Activated gamma-delta T cell treated with Interleukin-2 at 50 U/mL for 16 hours (primary cell): ENCODE measurements at regions not wholly inside any gene's neighbourhood (a gene's known extent, or its start where the extent isn't known, plus 50 kb on each side); places are given as distances from the start of the nearest gene placed in this dataset.
A peak's percentile ranks its signal among the peaks of the same experiment; 100 is the strongest.

Experiments
- DNase-seq: peaks from one replicate; pipeline ENCODE4 v3.0.0-alpha.2; 2020

DNA sequence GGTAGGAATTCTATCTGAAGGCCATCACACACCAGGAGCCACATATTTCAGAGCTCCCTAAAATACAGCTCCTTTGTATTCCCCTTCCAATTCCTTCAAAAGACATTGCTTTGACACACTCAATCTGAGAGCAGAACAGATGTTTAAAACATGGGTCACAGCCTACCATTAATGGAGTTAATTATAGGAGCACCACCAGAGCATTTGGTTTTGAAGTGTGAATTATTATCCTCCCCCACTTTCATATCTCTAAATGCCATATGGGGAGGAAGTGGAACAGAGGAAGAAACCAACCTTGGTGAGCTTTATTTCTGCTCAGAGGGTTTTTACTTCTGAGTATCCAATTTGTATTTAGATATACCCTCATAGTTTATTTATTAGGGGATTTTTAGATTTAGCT, 50.7 kb upstream of the TNFRSF21 start:
- DNase-seq, result no peak

DNA sequence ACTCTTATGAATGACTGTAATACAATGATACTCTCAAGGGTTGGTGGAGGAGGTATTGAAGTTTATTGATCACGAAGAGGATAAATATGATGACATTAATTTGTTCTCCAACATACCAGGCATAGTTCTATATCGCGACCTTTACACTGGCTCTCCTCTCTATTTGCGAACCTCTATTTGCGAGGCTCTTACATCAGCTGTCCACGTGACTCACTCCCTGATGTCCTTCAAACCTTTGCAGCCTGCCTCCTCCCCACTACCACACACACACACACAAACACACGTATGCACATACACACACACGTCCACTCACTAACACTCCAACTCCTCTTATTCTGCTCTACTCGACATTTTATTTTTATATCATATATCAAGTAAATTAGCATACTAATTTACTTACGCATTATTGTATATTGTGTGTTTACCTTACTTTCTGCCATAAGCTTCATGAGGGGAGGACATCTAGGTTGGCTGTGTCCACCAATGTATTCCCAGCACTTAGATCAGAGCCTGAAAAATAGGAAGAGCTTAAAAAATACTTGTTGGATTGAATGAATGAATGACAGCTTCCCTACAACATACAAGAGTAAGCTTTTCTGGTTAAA, 53.3 kb upstream of the TNFRSF21 start:
- no peak for DNase-seq

DNA sequence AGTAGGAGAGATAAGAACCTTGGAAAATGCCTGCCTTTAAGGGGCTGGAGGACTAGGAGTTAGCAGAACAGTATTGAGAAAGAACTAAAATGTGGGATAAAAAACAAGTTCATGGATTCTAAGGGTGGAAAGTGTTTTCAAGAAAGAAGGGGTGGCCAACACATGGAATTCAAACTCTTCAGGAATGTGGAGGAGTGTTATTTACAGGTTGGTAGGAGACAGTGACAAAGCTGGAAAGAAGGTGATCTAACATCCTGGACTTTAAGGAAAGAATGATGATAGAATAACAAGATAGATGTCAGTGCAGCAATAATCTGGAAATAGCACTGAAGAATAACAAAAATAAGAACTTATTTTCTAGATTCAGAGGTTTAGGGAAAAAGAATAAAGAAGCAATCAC, 54.0 kb upstream of the TNFRSF21 start:
- DNase-seq, result no peak

DNA sequence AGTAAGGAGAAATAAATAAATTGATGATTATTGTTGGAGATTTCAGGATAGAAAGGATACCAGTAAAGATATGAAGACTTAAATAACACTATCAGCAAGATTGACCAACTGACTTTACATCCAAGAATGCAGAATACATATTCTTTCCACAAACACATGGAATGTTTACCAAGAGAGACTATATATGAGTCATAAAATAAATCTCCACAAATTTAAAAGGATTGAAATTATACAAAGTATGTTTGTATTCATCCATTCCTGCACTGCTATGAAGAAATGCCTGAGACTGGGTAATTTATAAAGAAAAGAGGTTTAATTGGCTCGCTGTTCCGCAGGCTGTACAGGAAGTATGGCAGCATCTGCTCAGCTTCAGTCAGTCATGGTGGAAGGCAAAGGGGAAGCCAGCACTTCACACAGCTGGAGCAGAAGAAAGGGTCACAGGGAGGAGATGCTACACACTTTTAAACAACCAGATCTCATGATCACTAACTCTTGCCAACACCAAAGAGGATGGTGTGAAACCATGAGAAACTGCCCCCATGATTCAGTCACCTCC, 56.7 kb upstream of the TNFRSF21 start:
- DNase-seq, result no peak

DNA sequence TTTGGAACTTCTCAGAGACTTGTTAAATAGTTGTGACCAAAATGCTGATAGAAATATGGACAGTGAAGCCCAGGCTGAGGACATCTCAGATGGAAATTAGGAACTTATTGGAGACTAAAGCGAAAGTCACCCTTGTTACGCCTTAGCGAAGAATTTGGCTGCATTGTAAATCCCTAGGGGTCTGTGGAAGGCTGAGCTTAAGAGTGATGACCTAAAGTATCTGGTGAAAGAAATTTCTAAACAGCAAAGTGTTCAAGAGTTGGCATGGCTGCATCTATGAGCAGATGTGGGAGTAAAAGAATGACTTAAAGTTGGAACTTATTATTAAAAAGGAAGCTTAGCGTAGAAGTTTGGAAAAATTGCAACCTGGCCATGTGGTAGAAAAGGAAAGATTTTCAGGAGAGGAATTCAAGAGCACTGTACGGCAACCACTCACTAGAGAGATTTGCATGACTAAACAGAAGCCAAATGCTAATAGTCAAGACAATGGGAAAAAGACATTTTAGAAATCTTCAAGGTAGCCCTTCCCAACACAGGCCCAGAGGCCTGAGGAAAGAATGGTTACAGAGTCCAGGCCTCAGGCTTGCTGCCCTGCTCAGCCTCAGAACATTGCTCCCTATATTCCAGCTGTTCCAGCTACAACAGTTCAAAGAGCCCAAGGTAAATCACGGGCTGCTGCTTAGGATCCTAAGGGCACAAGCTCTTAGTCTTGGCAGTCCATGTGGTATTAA, 61.6 kb upstream of the TNFRSF21 start:
- DNase-seq, result no peak

DNA sequence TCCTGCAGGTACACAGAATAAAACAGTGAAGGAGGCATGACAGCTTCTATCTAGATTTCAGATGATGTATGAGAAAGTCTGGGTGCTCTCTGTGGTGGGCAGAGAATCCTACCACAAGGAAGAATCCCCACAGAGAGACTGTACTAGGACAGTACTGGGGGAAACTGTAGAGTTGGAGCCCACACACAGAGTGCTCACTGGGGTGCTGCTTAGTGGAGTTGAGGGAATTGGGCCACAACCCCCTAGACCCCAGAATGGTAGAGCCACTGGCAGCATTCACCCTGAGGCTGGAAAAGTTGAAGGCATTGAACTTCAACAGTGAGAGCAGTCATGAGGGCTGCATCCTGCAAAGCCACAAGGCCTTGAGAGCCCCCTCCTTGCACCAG, 62.2 kb upstream of the TNFRSF21 start:
- no peak for DNase-seq

DNA sequence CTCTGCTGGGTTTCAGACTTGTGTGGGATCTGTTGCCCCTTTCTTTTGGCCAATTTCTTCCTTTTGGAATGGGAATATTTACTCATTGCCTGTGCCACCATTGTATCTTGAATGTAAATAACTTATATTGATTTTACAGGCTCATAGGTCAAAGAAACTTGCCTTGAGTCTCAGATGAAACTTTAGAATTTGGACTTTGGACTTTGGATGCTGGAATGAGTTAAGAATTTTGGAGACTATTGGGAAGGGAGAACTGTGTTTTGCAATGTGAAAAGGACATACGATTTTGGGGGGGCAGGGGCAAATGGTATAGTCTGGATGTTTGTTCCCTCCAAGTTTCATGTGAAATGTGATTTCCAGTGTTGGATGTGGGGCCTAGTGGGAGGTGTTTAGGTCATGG, 62.6 kb upstream of the TNFRSF21 start:
- DNase-seq, result no peak

DNA sequence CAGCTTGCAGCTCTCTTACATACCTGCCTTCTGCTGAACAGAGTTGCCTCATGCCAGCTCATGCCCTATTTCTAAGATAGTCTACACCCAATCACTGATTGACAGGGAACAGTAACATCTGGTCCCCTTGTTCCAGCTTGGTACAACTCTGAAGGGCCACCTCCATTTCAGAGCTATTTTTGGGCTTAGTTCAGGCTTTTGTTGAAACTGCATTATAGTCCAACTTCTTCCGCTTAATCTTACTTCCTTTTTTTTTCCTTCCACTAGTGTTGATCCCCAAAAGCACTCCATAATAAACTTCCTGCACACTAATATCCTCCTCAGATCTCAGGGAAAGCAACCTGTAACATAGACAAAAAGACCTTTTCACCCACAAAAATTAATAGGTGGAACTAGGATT, 65.7 kb upstream of the TNFRSF21 start:
- DNase-seq, result no peak

DNA sequence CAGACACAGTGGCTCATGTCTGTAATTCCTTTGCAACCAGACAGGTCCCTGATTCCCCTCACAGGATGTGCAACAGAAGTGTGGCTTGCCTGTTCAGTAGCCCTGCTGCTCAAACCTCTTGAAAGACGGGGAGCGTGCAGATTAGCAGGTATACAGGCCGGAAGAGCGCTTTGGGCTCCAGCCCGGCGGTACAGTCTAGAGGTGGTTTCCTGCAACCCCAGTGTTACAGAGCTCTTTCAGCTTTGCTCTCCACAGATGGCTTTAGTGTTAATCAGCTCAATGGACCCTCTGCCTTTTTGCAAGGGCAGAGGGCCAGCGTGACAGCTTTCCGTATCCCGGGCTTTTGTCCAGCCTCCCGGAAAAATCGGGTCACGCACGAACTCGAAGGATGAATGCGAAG, 67.2 kb upstream of the TNFRSF21 start:
- DNase-seq, result peak; percentile 4

DNA sequence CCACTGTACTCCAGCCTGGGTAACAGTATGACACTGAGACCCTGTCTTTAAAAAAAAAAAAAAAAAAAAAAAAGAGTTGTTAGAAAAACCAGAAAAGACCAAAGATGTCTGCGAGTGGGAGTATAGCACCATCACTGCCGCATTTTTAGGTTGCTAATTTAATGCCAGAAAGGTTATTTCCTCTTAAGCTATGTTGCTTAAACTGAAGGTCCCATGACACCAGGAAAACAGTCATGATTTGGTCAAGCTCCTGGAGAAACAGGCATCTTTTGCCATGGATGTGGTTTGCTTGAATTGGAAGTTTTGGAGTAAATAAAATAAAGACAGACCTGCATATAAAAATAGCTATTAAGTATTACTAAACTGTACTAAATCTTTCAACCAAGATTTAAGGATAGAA, 68.3 kb upstream of the TNFRSF21 start:
- no peak for DNase-seq

DNA sequence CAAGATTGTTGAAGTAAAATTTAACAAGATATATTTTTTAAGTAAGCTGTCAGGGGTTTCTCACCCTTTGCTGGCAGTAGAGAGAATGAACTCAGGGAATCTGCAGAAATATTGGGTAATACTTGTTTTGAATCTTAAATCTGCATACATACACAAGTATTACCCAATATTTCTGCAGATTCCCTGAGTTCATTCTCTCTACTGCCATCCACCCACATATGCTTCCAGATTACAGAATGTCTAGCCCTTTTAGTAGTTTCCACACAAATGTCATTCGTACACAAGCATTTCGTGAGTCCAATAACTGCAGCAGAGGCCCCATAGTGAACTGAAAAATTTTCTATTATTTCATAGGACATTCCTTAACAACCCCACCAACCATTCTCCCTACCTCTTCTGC, 69.6 kb upstream of the TNFRSF21 start:
- no peak for DNase-seq

DNA sequence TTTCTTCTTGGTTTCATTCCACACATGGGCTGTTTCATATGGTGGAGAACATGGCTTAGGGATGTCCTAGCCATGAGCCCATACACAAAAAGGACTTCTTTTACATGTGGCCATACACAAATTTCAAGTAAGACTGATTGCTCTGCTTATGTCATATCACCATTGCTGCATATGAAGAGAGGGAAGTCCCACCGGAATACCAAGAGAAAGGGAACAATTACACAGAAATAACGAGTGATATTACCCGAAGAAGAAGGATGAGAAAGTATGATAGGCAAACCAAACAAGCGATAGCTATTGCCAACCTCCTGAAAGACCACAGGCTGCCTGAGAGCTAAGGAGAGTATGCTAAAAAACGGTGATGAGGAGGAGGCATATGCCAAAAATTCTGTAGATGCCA, 70.5 kb upstream of the TNFRSF21 start:
- no peak for DNase-seq

DNA sequence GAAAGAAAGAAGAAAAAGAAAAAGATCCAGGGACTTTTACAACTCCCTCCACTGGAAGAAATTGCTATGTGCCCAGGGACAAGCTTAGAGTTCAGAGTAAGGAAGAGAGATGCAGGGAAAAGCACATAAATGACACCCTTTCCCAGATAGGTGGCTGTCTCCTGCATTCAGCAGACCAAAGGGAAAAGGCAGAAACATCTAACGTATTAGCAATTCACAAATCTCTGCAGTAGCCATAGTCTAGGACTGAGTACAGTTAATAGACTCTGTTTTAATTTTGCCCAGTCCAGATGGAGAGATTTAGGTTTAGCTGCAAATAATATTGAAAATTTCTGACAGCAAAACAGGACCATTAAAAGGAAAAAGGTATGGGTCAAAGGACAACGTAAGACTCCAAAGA, 71.3 kb upstream of the TNFRSF21 start:
- no peak for DNase-seq

DNA sequence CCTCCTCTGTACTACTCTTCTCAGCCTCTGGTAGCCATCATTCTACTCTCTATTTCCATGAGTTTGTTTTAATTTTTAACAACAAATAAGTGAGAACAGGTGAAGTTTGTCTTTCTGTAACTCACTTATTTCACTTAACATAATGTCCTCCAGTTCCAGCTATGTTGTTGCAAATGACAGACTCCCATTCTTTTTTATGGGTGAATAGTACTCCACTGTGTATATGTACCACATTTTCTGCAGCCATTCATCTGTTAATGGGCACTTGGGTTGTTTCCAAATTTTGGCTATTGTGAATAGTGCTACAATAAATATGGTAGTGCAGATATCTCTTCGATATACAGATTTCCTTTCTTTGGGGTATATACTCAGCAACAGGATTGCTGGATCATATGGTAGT, 73.7 kb upstream of the TNFRSF21 start:
- DNase-seq, result no peak

DNA sequence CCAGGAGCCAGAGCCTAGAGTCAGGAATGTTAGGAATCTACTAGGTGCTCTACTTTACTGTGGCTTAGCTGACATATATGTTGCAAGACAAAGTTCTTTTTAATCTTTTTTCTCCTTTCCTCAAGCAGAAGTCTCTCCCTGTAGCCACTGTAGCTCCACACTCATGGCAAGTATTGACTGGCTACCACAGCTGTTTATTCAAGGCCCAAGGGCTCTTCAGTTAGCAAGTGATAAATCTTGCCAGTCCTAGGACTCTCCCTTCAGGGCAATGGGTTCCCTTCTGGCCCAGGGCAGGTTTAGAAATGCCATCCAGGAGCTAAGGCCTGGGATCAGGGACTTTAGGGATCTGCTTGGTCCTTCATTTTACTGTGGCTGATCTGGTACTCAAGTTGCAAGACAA, 82.0 kb upstream of the TNFRSF21 start:
- no peak for DNase-seq

DNA sequence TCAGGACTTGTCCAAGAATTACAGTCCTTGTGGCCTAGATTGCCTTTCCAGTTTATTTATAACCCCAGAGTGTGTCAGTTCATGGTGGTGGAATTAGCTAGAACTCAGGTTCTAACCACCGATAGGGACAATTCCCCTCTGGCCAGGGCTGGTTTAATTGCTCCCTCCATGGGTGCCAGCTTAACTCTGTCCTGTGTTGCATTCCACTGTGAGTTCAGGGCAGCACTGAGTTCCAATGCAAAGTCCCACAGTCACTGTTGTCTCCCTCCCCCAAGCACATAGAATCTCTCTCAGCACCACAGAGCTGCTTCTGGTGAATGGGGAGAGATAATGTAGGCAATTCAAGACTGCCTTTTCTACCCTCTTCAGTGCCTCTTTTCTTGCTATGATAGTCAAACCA, 82.5 kb upstream of the TNFRSF21 start:
- no peak for DNase-seq

DNA sequence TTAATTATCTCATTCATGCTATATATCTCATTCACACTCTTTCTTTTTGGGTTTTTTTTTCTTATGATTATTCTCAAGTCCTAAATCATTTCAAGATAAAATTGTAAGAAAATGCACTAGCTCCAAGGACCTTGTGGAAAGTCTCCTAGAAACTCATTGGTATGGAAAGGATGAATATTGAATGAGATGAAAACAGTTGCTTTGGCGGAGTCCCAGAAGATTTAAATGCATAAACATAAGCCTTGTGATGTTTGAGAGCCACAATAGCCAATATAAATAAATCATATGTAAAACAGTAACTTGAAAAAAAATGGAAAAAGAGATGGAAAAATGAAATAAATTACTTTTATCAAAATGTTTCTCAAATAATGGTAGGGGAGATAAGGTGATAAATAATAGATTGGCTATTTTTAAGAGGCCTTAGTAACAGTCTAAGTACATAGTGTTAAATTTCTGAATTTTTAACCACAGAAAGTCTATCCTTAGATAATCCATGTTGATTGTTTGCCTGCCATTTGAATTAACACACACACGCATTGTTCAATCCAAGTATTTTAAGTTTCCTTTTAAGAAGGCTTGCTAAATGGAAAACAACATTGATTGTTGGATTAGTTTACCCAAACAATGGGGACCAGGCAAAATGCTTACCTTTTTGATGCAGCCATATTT, 81.1 kb upstream of the CD2AP start:
- DNase-seq, result no peak

DNA sequence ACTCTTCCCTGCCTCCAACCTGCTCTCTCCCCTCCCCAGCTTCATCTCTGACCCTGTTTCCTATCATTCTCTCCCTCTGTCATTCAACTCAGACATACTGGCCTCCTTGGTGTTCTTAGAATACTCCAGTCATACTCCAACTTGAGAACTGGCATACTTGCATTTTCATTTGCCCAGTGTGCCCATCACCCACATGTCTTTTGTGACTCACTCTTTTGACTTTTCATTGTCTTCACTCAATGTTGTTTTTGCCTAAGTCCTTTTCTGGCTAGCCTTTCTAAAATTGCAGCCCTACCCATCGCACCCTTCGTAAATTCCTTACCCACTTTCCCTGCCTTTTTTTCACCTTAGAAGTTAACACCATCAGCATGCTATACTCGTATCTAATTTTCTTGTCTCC, 77.0 kb upstream of the CD2AP start:
- DNase-seq, result no peak

DNA sequence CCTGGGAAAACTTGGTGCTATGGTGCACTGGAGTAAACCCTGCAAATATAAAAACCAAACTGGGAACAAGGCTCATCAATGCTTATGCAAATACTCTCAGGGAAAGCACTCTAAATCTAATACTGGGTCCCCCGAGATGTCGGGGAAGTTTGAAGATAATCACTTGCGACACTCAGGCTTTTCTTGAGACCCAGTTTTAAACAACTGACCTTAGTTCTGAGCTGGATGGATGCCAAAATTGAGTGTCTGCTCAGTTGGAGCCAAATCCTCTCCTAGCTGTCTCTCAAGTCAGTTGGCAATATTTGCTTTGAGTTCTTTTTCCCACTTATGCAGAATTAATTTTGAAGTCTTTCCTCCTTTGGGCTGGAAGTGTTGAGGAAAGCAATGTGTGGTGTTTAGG, 75.5 kb upstream of the CD2AP start:
- DNase-seq, result no peak

DNA sequence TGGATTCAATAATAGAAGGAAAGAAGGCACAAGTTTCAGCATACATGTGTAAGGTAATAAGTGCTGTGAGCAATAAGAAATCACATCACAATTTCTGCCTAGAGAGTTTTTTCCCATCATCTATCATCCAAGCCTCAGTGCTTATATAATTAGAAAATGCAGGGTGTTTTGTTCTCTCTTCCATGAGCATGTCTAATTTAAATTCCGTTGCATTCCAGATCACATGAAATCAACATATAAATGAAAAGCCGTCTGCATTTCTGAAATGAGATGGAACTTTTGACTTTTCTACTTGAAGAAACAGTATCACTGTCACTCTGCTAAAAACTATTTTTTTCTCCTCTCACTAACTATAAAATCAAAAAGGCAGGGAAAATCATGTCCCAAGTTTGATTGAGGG, 74.5 kb upstream of the CD2AP start:
- no peak for DNase-seq

DNA sequence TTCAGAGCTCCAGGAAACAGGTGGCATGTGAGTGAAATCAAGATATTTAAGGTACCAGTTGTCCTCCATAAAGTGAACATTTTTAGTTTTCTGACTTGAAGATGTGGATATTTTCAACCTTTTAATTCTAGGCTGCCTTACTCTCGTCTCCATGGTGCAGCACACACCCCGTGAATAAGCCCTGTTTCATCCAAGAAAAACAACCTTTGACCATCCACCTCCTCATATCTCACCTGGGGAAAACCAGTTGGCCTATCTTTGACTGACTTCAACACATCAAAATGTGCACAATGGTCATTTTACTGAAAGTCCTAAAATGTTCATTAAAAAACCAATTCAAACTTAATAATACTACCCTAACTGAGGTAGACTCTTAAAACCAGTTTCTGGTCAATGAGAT, 73.8 kb upstream of the CD2AP start:
- no peak for DNase-seq

DNA sequence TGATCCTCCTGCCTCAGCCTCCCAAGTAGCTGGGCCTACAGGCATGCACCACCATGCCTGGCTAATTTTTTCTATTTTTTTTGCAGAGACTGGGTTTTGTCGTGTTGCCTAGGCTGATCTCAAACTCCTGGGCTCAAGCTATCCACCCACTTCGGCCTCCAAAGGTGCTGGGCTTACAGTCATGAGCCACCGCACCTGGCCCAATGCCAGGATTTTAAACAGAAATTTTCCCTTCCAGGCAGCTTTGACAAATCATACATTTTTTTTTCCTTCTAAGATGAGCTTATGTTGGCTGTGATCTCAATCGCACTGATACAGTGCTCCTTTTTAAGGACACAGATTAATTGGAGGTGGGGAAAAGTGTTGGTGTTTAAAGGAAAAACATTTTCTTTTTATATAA, 73.2 kb upstream of the CD2AP start:
- no peak for DNase-seq

DNA sequence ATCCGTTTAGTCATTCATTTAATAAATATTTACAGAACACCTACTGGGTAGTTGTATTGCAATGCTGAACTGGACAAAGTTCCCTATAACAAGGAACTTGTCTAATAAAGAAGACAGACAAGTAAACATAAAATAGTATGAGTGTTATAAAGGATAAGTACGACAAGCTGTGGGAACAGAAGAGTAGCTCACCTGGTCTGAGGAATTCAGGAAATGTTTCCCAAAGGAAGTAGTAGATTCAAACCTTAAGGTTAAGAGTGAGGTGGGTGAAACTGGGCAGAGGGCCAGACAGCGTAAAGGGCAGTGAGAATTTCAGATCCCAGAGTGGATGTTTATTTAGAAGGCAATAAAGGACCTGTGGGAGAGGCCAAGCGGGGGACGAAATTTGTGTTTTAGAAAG, 72.3 kb upstream of the CD2AP start:
- no peak for DNase-seq
